Panc1 (cell line): ENCODE measurements at regions not wholly inside any gene's neighbourhood (a gene's known extent, or its start where the extent isn't known, plus 50 kb on each side); places are given as distances from the start of the nearest gene placed in this dataset.

Source experiments
- CTCF ChIP-seq: fragments of 450-650 bp; IDR thresholded peaks from 2 replicates; pipeline ENCODE4 v1.5.1; 2017; ENCODE audit warnings: mild to moderate bottlenecking
- POLR2AphosphoS5 ChIP-seq: IDR thresholded peaks from 2 replicates; pipeline ENCODE4 v1.6.1; 2012; ENCODE audit warnings: mild to moderate bottlenecking, low read depth, low read length, moderate library complexity
- REST ChIP-seq, 2 experiments: IDR thresholded peaks; 2 replicates each; pipeline ENCODE4 v1.6.1; 2011 to 2012; ENCODE audit warnings: low read depth in 2 of 2, control low read depth in 1 of 2, low read length in 1 of 2, mild to moderate bottlenecking in 1 of 2, moderate library complexity in 1 of 2; ENCODE audit not compliant: insufficient read depth in 1 of 2
- SIN3A ChIP-seq: IDR thresholded peaks from 2 replicates; pipeline ENCODE4 v1.6.1; 2012; ENCODE audit warnings: low read depth, mild to moderate bottlenecking, low read length, moderate library complexity, borderline replicate concordance; ENCODE audit not compliant: insufficient read depth
- TCF7L2 ChIP-seq: IDR thresholded peaks from 2 replicates; pipeline ENCODE4 v1.6.1; 2011; ENCODE audit warnings: mild to moderate bottlenecking, low read depth, low read length, inconsistent platforms

- TF ChIP-seq CTCF (no peak), POLR2AphosphoS5 (no peak), TCF7L2 (no peak), SIN3A (no peak), REST (IDR thresholded peaks at IDR 0.05; ENCODE audit: insufficient read depth in 1 of 2, low read depth in 2 of 2, low read length in 1 of 2) (no peak)
These were observed 347.5 kb upstream of the TNRC6C start for GRCh38 chr17:77610972-77611521.
